ENCODE measurements at regions not wholly inside any gene's neighbourhood (a gene's known extent, or its start where the extent isn't known, plus 50 kb on each side); places are given as distances from the start of the nearest gene placed in this dataset.

DNA sequence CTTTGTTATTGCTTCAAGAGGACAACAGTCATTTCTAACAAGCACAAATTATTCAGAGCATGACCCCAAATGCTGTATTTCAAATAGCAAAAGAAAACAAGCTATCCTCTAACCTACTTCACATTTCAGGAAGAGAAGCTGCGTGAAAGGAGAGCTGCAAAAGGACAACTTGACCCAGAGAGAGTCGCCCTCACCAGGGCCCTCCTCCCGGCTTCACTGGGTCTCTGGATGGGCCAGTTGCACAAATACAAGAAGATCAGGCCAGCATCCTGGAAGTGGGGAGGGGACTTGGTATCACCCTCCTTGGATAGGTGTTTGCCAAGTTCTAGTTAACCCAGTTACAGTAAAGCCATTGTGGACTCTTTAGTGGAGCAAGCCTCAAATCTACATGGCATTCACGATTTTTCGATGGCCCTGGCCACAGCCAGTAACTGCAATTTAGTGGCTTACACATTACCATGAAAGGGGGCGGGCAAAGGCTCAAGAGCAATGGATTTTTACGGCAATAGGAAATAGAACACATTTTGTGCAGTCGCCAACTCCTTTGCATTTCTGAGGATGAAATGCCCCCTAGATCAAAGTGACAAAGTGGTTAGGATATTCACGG is 166.9 kb upstream of the DIO2 start:
- Histone ChIP-seq H4K8ac (ENCODE audit: low read depth, low read length) (no peak overlapping the region), H3K4me1 (ENCODE audit: control insufficient read depth in 2 of 2, insufficient read depth in 1 of 2, low read depth in 1 of 2, low read length in 2 of 2) (no peaks in the 10 kb centered on the region), H3K18ac (ENCODE audit: low read length) (no peak overlapping the region), H2BK5ac (ENCODE audit: low read length) (no peak overlapping the region), H3K36me3 (replicated peaks in 1 of 2; ENCODE audit: control insufficient read depth in 2 of 2, insufficient read depth in 2 of 2, low read length in 2 of 2) (no peaks in the 10 kb centered on the region), H3K79me1 (ENCODE audit: low read depth, low read length) (no peaks in the 10 kb centered on the region), H3K27ac (replicated peaks; ENCODE audit: low read length) (no peak overlapping the region), H3K9ac (ENCODE audit: low read depth, low read length, poor library complexity) (no peak overlapping the region), H3K9me3 (replicated peaks in 1 of 2; ENCODE audit: control insufficient read depth in 2 of 2, insufficient read depth in 1 of 2, low read depth in 1 of 2, low read length in 2 of 2) (no peaks in the 10 kb centered on the region), H3K4ac (ENCODE audit: low read length) (no peak overlapping the region), H3K27me3 (ENCODE audit: control insufficient read depth in 3 of 3, insufficient read depth in 3 of 3, low read depth in 1 of 3, low read length in 3 of 3) (no peaks in the 10 kb centered on the region), H3K14ac (ENCODE audit: low read length) (no peak overlapping the region), H2BK120ac (ENCODE audit: low read depth, low read length) (no peak overlapping the region), H2BK12ac (ENCODE audit: low read length) (no peak overlapping the region), H3K4me2 (ENCODE audit: insufficient read depth, low read length, poor library complexity, severe bottlenecking) (no peak overlapping the region), H2AFZ (ENCODE audit: low read length) (no peak overlapping the region), H2AK5ac (ENCODE audit: low read depth, low read length) (no peak overlapping the region), H3K23ac (ENCODE audit: low read depth, low read length, poor library complexity) (no peak overlapping the region), H2BK15ac (ENCODE audit: low read length) (no peak overlapping the region), H4K91ac (ENCODE audit: low read depth, low read length, poor library complexity) (no peak overlapping the region), H3K4me3 (ENCODE audit: low read length in 2 of 2) (no peak overlapping the region)
- DNase-seq (ENCODE audit: low spot score): no peak
- no CpG with 5 or more reads among the region's 9 CpGs for WGBS, 2 donors (ENCODE audit: extremely low coverage in 2 of 2, insufficient read length in 2 of 2, insufficient replicate concordance in 1 of 2)

DNA sequence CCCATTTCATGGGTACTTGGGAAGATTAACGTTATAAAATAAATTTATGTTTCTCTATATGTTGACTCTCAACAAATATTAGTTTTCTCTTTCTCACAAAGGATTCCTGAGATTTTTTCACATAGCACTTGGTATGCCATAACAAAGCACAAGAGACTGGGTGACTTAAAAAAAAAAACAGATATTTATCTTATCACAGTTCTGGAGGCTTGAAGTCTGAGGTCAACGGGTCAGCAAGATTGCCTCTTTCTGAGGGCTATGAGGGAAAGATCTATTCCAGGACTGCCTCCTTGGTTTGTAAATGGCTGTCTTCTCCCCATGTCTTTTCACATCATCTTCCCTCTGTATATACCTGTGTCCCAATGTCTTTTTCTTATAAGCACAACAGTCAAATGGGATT is 153.5 kb upstream of the DIO2 start:
- Histone ChIP-seq H3K18ac (ENCODE audit: low read length) (no peak overlapping the region), H2BK5ac (ENCODE audit: low read length) (no peak overlapping the region), H3K27ac (replicated peaks; ENCODE audit: low read length) (no peak overlapping the region)

GRCh38 chr14:80364274-80364673 is 153.0 kb upstream of the DIO2 start:
- Histone ChIP-seq H3K23ac (ENCODE audit: low read depth, low read length, poor library complexity) (no peak overlapping the region), H2BK120ac (ENCODE audit: low read depth, low read length) (no peak overlapping the region), H3K27me3 (ENCODE audit: control insufficient read depth in 3 of 3, insufficient read depth in 3 of 3, low read depth in 1 of 3, low read length in 3 of 3) (no peaks in the 10 kb centered on the region), H2BK15ac (ENCODE audit: low read length) (no peak overlapping the region), H3K4ac (ENCODE audit: low read length) (no peak overlapping the region), H3K4me2 (ENCODE audit: insufficient read depth, low read length, poor library complexity, severe bottlenecking) (no peak overlapping the region), H4K91ac (ENCODE audit: low read depth, low read length, poor library complexity) (no peak overlapping the region), H3K79me1 (ENCODE audit: low read depth, low read length) (no peaks in the 10 kb centered on the region), H3K4me3 (ENCODE audit: low read length in 2 of 2) (no peak overlapping the region), H3K9me3 (replicated peaks in 1 of 2; ENCODE audit: control insufficient read depth in 2 of 2, insufficient read depth in 1 of 2, low read depth in 1 of 2, low read length in 2 of 2) (no peaks in the 10 kb centered on the region), H2AK5ac (ENCODE audit: low read depth, low read length) (no peak overlapping the region), H3K14ac (ENCODE audit: low read length) (no peak overlapping the region), H3K18ac (ENCODE audit: low read length) (no peak overlapping the region), H4K8ac (ENCODE audit: low read depth, low read length) (no peak overlapping the region), H2BK12ac (ENCODE audit: low read length) (no peak overlapping the region), H3K9ac (ENCODE audit: low read depth, low read length, poor library complexity) (no peak overlapping the region), H3K27ac (replicated peaks; ENCODE audit: low read length) (no peak overlapping the region), H3K4me1 (ENCODE audit: control insufficient read depth in 2 of 2, insufficient read depth in 1 of 2, low read depth in 1 of 2, low read length in 2 of 2) (no peaks in the 10 kb centered on the region), H2AFZ (ENCODE audit: low read length) (no peak overlapping the region), H2BK5ac (ENCODE audit: low read length) (no peak overlapping the region), H3K36me3 (replicated peaks in 1 of 2; ENCODE audit: control insufficient read depth in 2 of 2, insufficient read depth in 2 of 2, low read length in 2 of 2) (no peaks in the 10 kb centered on the region)
- WGBS, 2 donors (ENCODE audit: extremely low coverage in 2 of 2, insufficient read length in 2 of 2, insufficient replicate concordance in 1 of 2): no CpG with 5 or more reads among the region's 1 CpG
- DNase-seq (ENCODE audit: low spot score): no peak

More for the DNA sequence above, 153.5 kb upstream of the DIO2 start:
- Histone ChIP-seq H3K9me3 (replicated peaks in 1 of 2; ENCODE audit: control insufficient read depth in 2 of 2, insufficient read depth in 1 of 2, low read depth in 1 of 2, low read length in 2 of 2) (no peaks in the 10 kb centered on the region), H2BK15ac (ENCODE audit: low read length) (no peak overlapping the region), H2AK5ac (ENCODE audit: low read depth, low read length) (no peak overlapping the region), H3K4ac (ENCODE audit: low read length) (no peak overlapping the region), H3K23ac (ENCODE audit: low read depth, low read length, poor library complexity) (no peak overlapping the region), H3K4me1 (ENCODE audit: control insufficient read depth in 2 of 2, insufficient read depth in 1 of 2, low read depth in 1 of 2, low read length in 2 of 2) (no peaks in the 10 kb centered on the region), H3K14ac (ENCODE audit: low read length) (no peak overlapping the region), H3K36me3 (replicated peaks in 1 of 2; ENCODE audit: control insufficient read depth in 2 of 2, insufficient read depth in 2 of 2, low read length in 2 of 2) (no peaks in the 10 kb centered on the region), H3K4me3 (ENCODE audit: low read length in 2 of 2) (no peak overlapping the region), H3K4me2 (ENCODE audit: insufficient read depth, low read length, poor library complexity, severe bottlenecking) (no peak overlapping the region), H3K79me1 (ENCODE audit: low read depth, low read length) (no peaks in the 10 kb centered on the region), H2BK120ac (ENCODE audit: low read depth, low read length) (no peak overlapping the region), H3K9ac (ENCODE audit: low read depth, low read length, poor library complexity) (no peak overlapping the region), H2BK12ac (ENCODE audit: low read length) (no peak overlapping the region), H4K8ac (ENCODE audit: low read depth, low read length) (no peak overlapping the region), H4K91ac (ENCODE audit: low read depth, low read length, poor library complexity) (no peak overlapping the region), H2AFZ (ENCODE audit: low read length) (no peak overlapping the region), H3K27me3 (ENCODE audit: control insufficient read depth in 3 of 3, insufficient read depth in 3 of 3, low read depth in 1 of 3, low read length in 3 of 3) (no peaks in the 10 kb centered on the region)
- WGBS, 2 donors (ENCODE audit: extremely low coverage in 2 of 2, insufficient read length in 2 of 2, insufficient replicate concordance in 1 of 2): no CpG with 5 or more reads among the region's 2 CpGs
- no peak for DNase-seq (ENCODE audit: low spot score)

GRCh38 chr14:80358112-80358511 is 146.8 kb upstream of the DIO2 start:
- H3K4ac ChIP-seq (ENCODE audit: low read length): no peak overlapping the region
- H2AFZ ChIP-seq (ENCODE audit: low read length): no peak overlapping the region
- no peak overlapping the region for H3K4me2 ChIP-seq (ENCODE audit: insufficient read depth, low read length, poor library complexity, severe bottlenecking)
- H3K9me3 ChIP-seq (replicated peaks in 1 of 2; ENCODE audit: control insufficient read depth in 2 of 2, insufficient read depth in 1 of 2, low read depth in 1 of 2, low read length in 2 of 2): no peaks in the 10 kb centered on the region
- H3K4me1 ChIP-seq (ENCODE audit: control insufficient read depth in 2 of 2, insufficient read depth in 1 of 2, low read depth in 1 of 2, low read length in 2 of 2): no peaks in the 10 kb centered on the region
- DNase-seq (ENCODE audit: low spot score): no peak
- H3K9ac ChIP-seq (ENCODE audit: low read depth, low read length, poor library complexity): no peak overlapping the region
- H3K27me3 ChIP-seq (ENCODE audit: control insufficient read depth in 3 of 3, insufficient read depth in 3 of 3, low read depth in 1 of 3, low read length in 3 of 3): no peaks in the 10 kb centered on the region
- H3K4me3 ChIP-seq (ENCODE audit: low read length in 2 of 2): no peak overlapping the region
- H3K79me1 ChIP-seq (ENCODE audit: low read depth, low read length): no peaks in the 10 kb centered on the region
- H3K23ac ChIP-seq (ENCODE audit: low read depth, low read length, poor library complexity): no peak overlapping the region
- H2BK5ac ChIP-seq (ENCODE audit: low read length): no peak overlapping the region
- no peak overlapping the region for H2AK5ac ChIP-seq (ENCODE audit: low read depth, low read length)
- no peak overlapping the region for H2BK12ac ChIP-seq (ENCODE audit: low read length)
- H4K91ac ChIP-seq (ENCODE audit: low read depth, low read length, poor library complexity): no peak overlapping the region
- no peak overlapping the region for H3K27ac ChIP-seq (replicated peaks; ENCODE audit: low read length)
- H3K18ac ChIP-seq (ENCODE audit: low read length): no peak overlapping the region
- no peak overlapping the region for H2BK15ac ChIP-seq (ENCODE audit: low read length)
- no peak overlapping the region for H2BK120ac ChIP-seq (ENCODE audit: low read depth, low read length)
- H3K36me3 ChIP-seq (replicated peaks in 1 of 2; ENCODE audit: control insufficient read depth in 2 of 2, insufficient read depth in 2 of 2, low read length in 2 of 2): no peaks in the 10 kb centered on the region
- no peak overlapping the region for H3K14ac ChIP-seq (ENCODE audit: low read length)
- no CpG with 5 or more reads among the region's 5 CpGs for WGBS, 2 donors (ENCODE audit: extremely low coverage in 2 of 2, insufficient read length in 2 of 2, insufficient replicate concordance in 1 of 2)
- H4K8ac ChIP-seq (ENCODE audit: low read depth, low read length): no peak overlapping the region

All from neuronal stem cell (in vitro differentiated cells).